ENCODE measurements at regions not wholly inside any gene's neighbourhood (a gene's known extent, or its start where the extent isn't known, plus 50 kb on each side); places are given as distances from the start of the nearest gene placed in this dataset.

DNA sequence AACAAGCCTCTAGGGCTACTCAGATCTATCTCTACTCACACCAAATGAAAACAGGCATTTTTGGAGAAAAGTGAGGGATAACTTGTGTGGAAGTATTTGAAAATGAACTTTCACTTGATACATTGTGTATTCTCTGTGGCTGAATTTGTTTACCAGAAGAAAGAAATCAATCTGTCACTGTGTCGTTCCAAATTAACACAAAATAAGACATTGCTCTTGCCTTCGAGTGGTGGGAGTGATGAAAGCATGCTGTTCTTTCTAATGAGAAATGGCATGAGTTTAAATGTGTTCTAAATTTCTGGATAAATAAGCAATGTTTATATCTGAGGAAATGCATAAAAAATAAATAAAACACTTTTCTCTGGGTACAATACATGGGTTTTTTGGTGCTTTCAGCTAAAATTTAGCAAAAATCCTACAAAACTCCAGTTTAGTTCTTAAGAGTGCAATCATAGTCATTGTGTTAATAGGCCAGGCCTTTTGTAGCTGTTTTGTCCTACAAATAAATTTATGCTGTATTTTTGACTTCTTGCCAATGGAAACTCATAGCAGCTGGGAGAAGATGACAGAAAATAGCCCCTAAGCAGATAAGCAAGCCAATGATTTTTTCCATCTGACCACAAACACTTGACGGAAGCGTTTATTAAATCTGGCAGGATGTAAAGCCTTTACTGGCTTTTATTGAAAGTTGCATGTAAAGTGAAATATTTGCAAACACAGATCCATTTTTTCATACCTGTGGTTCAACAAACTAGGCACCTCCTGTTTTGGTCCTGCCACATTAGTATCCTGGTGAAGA, 1064.1 kb upstream of the GHITM start:
- Histone ChIP-seq H3K9me3 (no peaks in the 10 kb centered on the region), H3K27me3 (no peaks in the 10 kb centered on the region), H3K36me3 (no peaks in the 10 kb centered on the region), H3K4me3 (no peak overlapping the region), H3K27ac (replicated peaks in 1 of 4) (no peak overlapping the region), H3K4me1 (peaks cover 0 to 3% (median 0%) of the 10 kb centered on the region in 4 donors)
- TF ChIP-seq POLR2AphosphoS5 (IDR thresholded peaks at IDR 0.05) (no peak), POLR2A (IDR thresholded peaks at IDR 0.05; ENCODE audit: low read depth) (no peak), EP300 (IDR thresholded peaks at IDR 0.05) (no peak)
- TF ChIP-seq, protein P1, sequence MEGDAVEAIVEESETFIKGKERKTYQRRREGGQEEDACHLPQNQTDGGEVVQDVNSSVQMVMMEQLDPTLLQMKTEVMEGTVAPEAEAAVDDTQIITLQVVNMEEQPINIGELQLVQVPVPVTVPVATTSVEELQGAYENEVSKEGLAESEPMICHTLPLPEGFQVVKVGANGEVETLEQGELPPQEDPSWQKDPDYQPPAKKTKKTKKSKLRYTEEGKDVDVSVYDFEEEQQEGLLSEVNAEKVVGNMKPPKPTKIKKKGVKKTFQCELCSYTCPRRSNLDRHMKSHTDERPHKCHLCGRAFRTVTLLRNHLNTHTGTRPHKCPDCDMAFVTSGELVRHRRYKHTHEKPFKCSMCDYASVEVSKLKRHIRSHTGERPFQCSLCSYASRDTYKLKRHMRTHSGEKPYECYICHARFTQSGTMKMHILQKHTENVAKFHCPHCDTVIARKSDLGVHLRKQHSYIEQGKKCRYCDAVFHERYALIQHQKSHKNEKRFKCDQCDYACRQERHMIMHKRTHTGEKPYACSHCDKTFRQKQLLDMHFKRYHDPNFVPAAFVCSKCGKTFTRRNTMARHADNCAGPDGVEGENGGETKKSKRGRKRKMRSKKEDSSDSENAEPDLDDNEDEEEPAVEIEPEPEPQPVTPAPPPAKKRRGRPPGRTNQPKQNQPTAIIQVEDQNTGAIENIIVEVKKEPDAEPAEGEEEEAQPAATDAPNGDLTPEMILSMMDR (IDR thresholded peaks at IDR 0.05), result no peak
- no peak for DNase-seq (ENCODE audit: extremely low spot score)
- intact Hi-C loops (cut with DNase I), result no loop called here
- 29% methylated on average over 4 of the region's 4 CpGs for WGBS

- DNase-seq (ENCODE audit: extremely low spot score), result no peak
- no peaks in the 10 kb centered on the region for H3K36me3 ChIP-seq
- peaks cover 0 to 3% (median 0%) of the 10 kb centered on the region in 4 donors for H3K4me1 ChIP-seq
- no peak overlapping the region for H3K27ac ChIP-seq (replicated peaks in 1 of 4)
- TF ChIP-seq, protein P1 (IDR thresholded peaks at IDR 0.05), result no peak
- no peak for TF ChIP-seq EP300 (IDR thresholded peaks at IDR 0.05)
- no peak for TF ChIP-seq POLR2A (IDR thresholded peaks at IDR 0.05; ENCODE audit: low read depth)
- TF ChIP-seq POLR2AphosphoS5 (IDR thresholded peaks at IDR 0.05), result no peak
- intact Hi-C loops (cut with DNase I), result no loop called here
- H3K27me3 ChIP-seq, result no peaks in the 10 kb centered on the region
- H3K4me3 ChIP-seq, result no peak overlapping the region
- no peaks in the 10 kb centered on the region for H3K9me3 ChIP-seq
Measured at GRCh38 chr10:83075815-83076355, 1063.4 kb upstream of the GHITM start.

- no peaks in the 10 kb centered on the region for H3K27me3 ChIP-seq
- DNase-seq (ENCODE audit: extremely low spot score), result no peak
- intact Hi-C loops (cut with DNase I), result no loop called here
- no peak overlapping the region for H3K4me3 ChIP-seq
- H3K4me1 ChIP-seq, result peaks cover 0 to 3% (median 0%) of the 10 kb centered on the region in 4 donors
- no peaks in the 10 kb centered on the region for H3K36me3 ChIP-seq
- no peak overlapping the region for H3K27ac ChIP-seq (replicated peaks in 1 of 4)
- TF ChIP-seq POLR2A (IDR thresholded peaks at IDR 0.05; ENCODE audit: low read depth) (no peak), EP300 (IDR thresholded peaks at IDR 0.05) (no peak), POLR2AphosphoS5 (IDR thresholded peaks at IDR 0.05) (no peak)
- TF ChIP-seq, protein P1 (IDR thresholded peaks at IDR 0.05), result no peak
- 88% methylated on average over 3 of the region's 3 CpGs for WGBS
- no peaks in the 10 kb centered on the region for H3K9me3 ChIP-seq
Measured at GRCh38 chr10:83076443-83076842, 1062.9 kb upstream of the GHITM start.

DNA sequence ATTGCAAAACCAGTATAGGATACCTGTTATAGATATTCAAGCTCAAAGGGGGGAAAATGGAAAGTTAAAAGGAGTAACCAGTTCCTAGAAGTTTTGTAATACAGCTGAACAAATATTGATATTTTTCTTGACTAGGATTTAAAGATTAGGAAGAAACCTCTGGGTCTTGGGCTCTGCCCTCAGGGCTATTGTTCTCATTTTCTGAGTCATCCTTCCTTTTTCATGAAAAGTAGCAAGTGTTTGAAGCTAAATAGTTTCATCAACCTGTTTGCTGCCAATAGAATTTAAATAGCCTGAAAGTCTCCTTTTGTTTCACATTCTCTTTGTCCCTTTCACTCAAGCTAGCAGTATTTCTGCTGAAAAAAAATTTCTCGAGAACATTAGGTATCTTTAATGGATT, 1061.1 kb upstream of the GHITM start:
- DNase-seq (ENCODE audit: extremely low spot score), result no peak
- no peak overlapping the region for H3K27ac ChIP-seq (replicated peaks in 1 of 4)
- TF ChIP-seq, protein P1 (IDR thresholded peaks at IDR 0.05), result no peak
- no peak for TF ChIP-seq POLR2A (IDR thresholded peaks at IDR 0.05; ENCODE audit: low read depth)
- TF ChIP-seq EP300 (IDR thresholded peaks at IDR 0.05), result no peak
- TF ChIP-seq POLR2AphosphoS5 (IDR thresholded peaks at IDR 0.05), result no peak
- peaks cover 0 to 3% (median 0%) of the 10 kb centered on the region in 4 donors for H3K4me1 ChIP-seq
- H3K9me3 ChIP-seq, result no peaks in the 10 kb centered on the region
- intact Hi-C loops (cut with DNase I), result no loop called here
- H3K27me3 ChIP-seq, result no peaks in the 10 kb centered on the region
- H3K4me3 ChIP-seq, result no peak overlapping the region
- no peaks in the 10 kb centered on the region for H3K36me3 ChIP-seq
- WGBS, result 89% methylated on average over 1 of the region's 1 CpG
